B cell (primary cell): ENCODE measurements at regions not wholly inside any gene's neighbourhood (a gene's known extent, or its start where the extent isn't known, plus 50 kb on each side); places are given as distances from the start of the nearest gene placed in this dataset.

ENCODE experiments used
- ATAC-seq: fragments of 200-7000 bp; cut with Tn5 transposase; one replicate; pipeline ENCODE4 v1.10.0; 2021; ENCODE audit warnings: low read depth, mild to moderate bottlenecking, moderate number of reproducible peaks, moderate library complexity
- CTCF ChIA-PET: fragments of 350-600 bp; sonication (Branson Sonifier 250); formaldehyde crosslinking; loops from one replicate; lab custom pipeline; 2021; ENCODE audit warnings: antibody characterized with exemption, inconsistent platforms; lab: Charles Lee
- POLR2A ChIA-PET: fragments of 350-600 bp; sonication (Branson Sonifier 250); formaldehyde crosslinking; loops from one replicate; lab custom pipeline; 2021; ENCODE audit warnings: antibody characterized with exemption; lab: Charles Lee
- DNase-seq: peaks from one replicate; pipeline ENCODE4 v3.0.0; 2013
- H2AFZ ChIP-seq: 2 replicates; pipeline ENCODE4 v1.6.1; 2012; ENCODE audit warnings: mild to moderate bottlenecking, low read depth, low read length; ENCODE audit not compliant: insufficient read depth, poor library complexity, severe bottlenecking
- H3K27ac ChIP-seq, 2 donors: 1 replicate in 1 of 2; 2 replicates in 1 of 2; pipeline ENCODE4 v1.5.1; 2012 to 2013; ENCODE audit warnings: low read length in 2 of 2, mild to moderate bottlenecking in 2 of 2, moderate library complexity in 1 of 2
- H3K27me3 ChIP-seq, 4 experiments: fragments of 200-600 bp in 1 of 4; sonication (generic) in 1 of 4; replicated peaks in 1 of 4; 1 replicate in 2 of 4; 2 replicates in 2 of 4; pipeline versions ENCODE4 v1.6.1 to v1.7.0; 2013 to 2016; ENCODE audit warnings: low read length in 3 of 4, mild to moderate bottlenecking in 2 of 4, mixed read lengths in 1 of 4, moderate library complexity in 1 of 4; ENCODE audit not compliant: insufficient read depth in 4 of 4, control insufficient read depth in 3 of 4; ENCODE audit errors: control extremely low read depth in 1 of 4
- H3K36me3 ChIP-seq, 2 experiments: replicated peaks in 1 of 2; 1 replicate in 1 of 2; 2 replicates in 1 of 2; pipeline versions ENCODE4 v1.6.1 to v1.7.1; 2013; ENCODE audit warnings: low read length in 1 of 2; ENCODE audit not compliant: insufficient read depth in 2 of 2, control insufficient read depth in 1 of 2; ENCODE audit errors: control extremely low read depth in 1 of 2, extremely low read depth in 1 of 2
- H3K4me1 ChIP-seq, 2 donors: fragments of 200-600 bp in 1 of 2; sonication (generic) in 1 of 2; 1 replicate in 1 of 2; 2 replicates in 1 of 2; pipeline versions ENCODE4 v1.5.1 to v1.6.1; 2013 to 2017; ENCODE audit warnings: low read length in 2 of 2; ENCODE audit not compliant: control insufficient read depth in 2 of 2, insufficient read depth in 2 of 2
- H3K4me2 ChIP-seq: replicated peaks from 2 replicates; pipeline ENCODE3; 2012; ENCODE audit warnings: mild to moderate bottlenecking, low read depth, low read length; ENCODE audit not compliant: poor library complexity, severe bottlenecking
- H3K4me3 ChIP-seq, 5 experiments: fragments of 200-600 bp in 1 of 5; sonication (generic) in 1 of 5; 1 replicate in 3 of 5; 2 replicates in 2 of 5; pipeline versions ENCODE4 v1.5.1 to v1.7.0; 2011 to 2016; ENCODE audit warnings: low read length in 4 of 5, mild to moderate bottlenecking in 4 of 5, low read depth in 2 of 5, control low read depth in 1 of 5, moderate library complexity in 1 of 5; ENCODE audit not compliant: insufficient read depth in 1 of 5; ENCODE audit errors: control extremely low read depth in 1 of 5, extremely low read depth in 1 of 5
- H3K79me2 ChIP-seq: fragments of 200-600 bp; sonication (generic); one replicate; pipeline ENCODE4 v1.6.0; 2016; ENCODE audit warnings: low read length; ENCODE audit not compliant: control insufficient read depth, insufficient read depth
- H3K9ac ChIP-seq: fragments of 200-600 bp; sonication (generic); 2 replicates; pipeline ENCODE4 v1.6.1; 2017; ENCODE audit warnings: mild to moderate bottlenecking, low read length, moderate library complexity
- H3K9me3 ChIP-seq, 3 donors: one replicate each; pipeline versions ENCODE4 v1.6.1 to v1.7.1; 2013; ENCODE audit warnings: low read length in 2 of 3; ENCODE audit not compliant: control insufficient read depth in 2 of 3, insufficient read depth in 1 of 3; ENCODE audit errors: control extremely low read depth in 1 of 3
- H4K20me1 ChIP-seq: 2 replicates; pipeline ENCODE4 v1.6.0; 2012; ENCODE audit warnings: mild to moderate bottlenecking, low read length; ENCODE audit not compliant: insufficient read depth, control insufficient read depth, poor library complexity, severe bottlenecking
- H3K27ac Mint-ChIP-seq: one replicate; pipeline ENCODE4 v1.8.0; 2021; ENCODE audit warnings: mixed read lengths
- H3K27me3 Mint-ChIP-seq: one replicate; pipeline ENCODE4 v1.8.0; 2021; ENCODE audit warnings: mixed read lengths
- H3K4me1 Mint-ChIP-seq: one replicate; pipeline ENCODE4 v1.8.0; 2021; ENCODE audit warnings: mixed read lengths
- H3K4me3 Mint-ChIP-seq: one replicate; pipeline ENCODE4 v1.8.0; 2021; ENCODE audit warnings: mixed read lengths
- H3K9me3 Mint-ChIP-seq: one replicate; pipeline ENCODE4 v1.8.0; 2022; ENCODE audit warnings: mixed read lengths; ENCODE audit not compliant: insufficient read depth
- CTCF ChIP-seq: fragments of 200-600 bp; IDR thresholded peaks from one replicate; pipeline ENCODE4 v1.8.0; 2022; ENCODE audit warnings: antibody characterized with exemption, mild to moderate bottlenecking
- EZH2 ChIP-seq: IDR thresholded peaks from 2 replicates; pipeline ENCODE4 v1.6.1; 2012; ENCODE audit warnings: borderline replicate concordance, low read depth, mild to moderate bottlenecking, moderate library complexity, low read length; ENCODE audit not compliant: insufficient read depth, poor library complexity, severe bottlenecking
- WGBS: methylation state at CpG from one replicate; pipeline ENCODE4 v1.1.5; 2013; ENCODE audit warnings: missing lambda C conversion rate; ENCODE audit not compliant: insufficient coverage; 5-methylcytosine and 5-hydroxymethylcytosine counted together
- intact Hi-C: fragments of 100-400 bp; cut with micrococcal nuclease; formaldehyde crosslinking; loops from one replicate; pipeline ENCODE4 v1.10.0; 2022

- intact Hi-C loops, result no loop called here
- CTCF ChIA-PET, result no interaction called here
- DNase-seq (no peak), ATAC-seq (no peak)
- no peaks in the 10 kb centered on the region for H4K20me1 ChIP-seq
- POLR2A ChIA-PET, result no interaction called here
- no peak for TF ChIP-seq EZH2
- TF ChIP-seq CTCF, result no peak
- H3K79me2 ChIP-seq, result no peaks in the 10 kb centered on the region
- 88% methylated on average over 9 of the region's 9 CpGs for WGBS
- no peak overlapping the region for H3K4me3 ChIP-seq
- H3K4me2 ChIP-seq, result no peak overlapping the region
- no peaks in the 10 kb centered on the region for H3K36me3 ChIP-seq
- Mint-ChIP-seq H3K4me1 (peaks cover 3% of the 10 kb centered on the region), H3K27ac (no peak overlapping the region), H3K4me3 (no peak overlapping the region), H3K27me3 (peaks cover 3% of the 10 kb centered on the region), H3K9me3 (no peaks in the 10 kb centered on the region)
- H3K4me1 ChIP-seq, result no peaks in the 10 kb centered on the region
- H3K27me3 ChIP-seq, result peaks cover 0 to 4% (median 2%) of the 10 kb centered on the region in 4 experiments
- H2AFZ ChIP-seq, result no peak overlapping the region
- no peaks in the 10 kb centered on the region for H3K9me3 ChIP-seq
- H3K9ac ChIP-seq, result no peak overlapping the region
- no peak overlapping the region for H3K27ac ChIP-seq
Measured at GRCh38 chr9:89755821-89756220, 151.0 kb downstream of the GADD45G start.

- Histone ChIP-seq H3K27me3 (peaks cover 0 to 4% (median 2%) of the 10 kb centered on the region in 4 experiments), H3K27ac (no peak overlapping the region), H2AFZ (no peak overlapping the region), H3K36me3 (no peaks in the 10 kb centered on the region), H3K9ac (no peak overlapping the region), H4K20me1 (no peaks in the 10 kb centered on the region), H3K79me2 (no peaks in the 10 kb centered on the region), H3K9me3 (no peaks in the 10 kb centered on the region), H3K4me1 (no peaks in the 10 kb centered on the region), H3K4me3 (no peak overlapping the region), H3K4me2 (no peak overlapping the region)
- H3K4me1 Mint-ChIP-seq, result peaks cover 3% of the 10 kb centered on the region
- no peak for TF ChIP-seq EZH2
- TF ChIP-seq CTCF, result no peak
- no peak overlapping the region for H3K27ac Mint-ChIP-seq
- ChIA-PET CTCF (no interaction called here), POLR2A (no interaction called here)
- H3K4me3 Mint-ChIP-seq, result no peak overlapping the region
- no peaks in the 10 kb centered on the region for H3K9me3 Mint-ChIP-seq
- DNase-seq (no peak), ATAC-seq (no peak)
- intact Hi-C loops, result no loop called here
- peaks cover 3% of the 10 kb centered on the region for H3K27me3 Mint-ChIP-seq
- WGBS, result 74% methylated on average over 8 of the region's 8 CpGs
Measured at GRCh38 chr9:89756891-89757537, 152.2 kb downstream of the GADD45G start.
